OCI-LY3 (cell line): ENCODE measurements at regions not wholly inside any gene's neighbourhood (a gene's known extent, or its start where the extent isn't known, plus 50 kb on each side); places are given as distances from the start of the nearest gene placed in this dataset.

Source experiments
- H2AFZ ChIP-seq: fragments of 200-600, 300-600 bp; shearing (Covaris generic); 2 replicates; pipeline ENCODE4 v1.6.0; 2014; ENCODE audit warnings: antibody characterized with exemption, low read depth, low read length
- H3K27ac ChIP-seq: fragments of 200-600, 300-600 bp; sonication (generic); 2 replicates; pipeline ENCODE4 v1.5.1; 2014; ENCODE audit warnings: mild to moderate bottlenecking, low read length, moderate library complexity, mixed read lengths
- H3K27me3 ChIP-seq: fragments of 200-600, 300-600 bp; sonication (generic); 2 replicates; pipeline ENCODE4 v1.6.1; 2014; ENCODE audit warnings: low read depth, low read length, mixed read lengths
- H3K36me3 ChIP-seq: fragments of 200-600, 300-600 bp; sonication (generic); replicated peaks from 2 replicates; pipeline ENCODE3; 2014; ENCODE audit warnings: low read depth, low read length, mixed read lengths
- H3K4me1 ChIP-seq: fragments of 300-600, 200-600 bp; sonication (generic); 2 replicates; pipeline ENCODE4 v1.6.1; 2014; ENCODE audit warnings: low read length, mixed read lengths
- H3K4me2 ChIP-seq: fragments of 200-600, 300-600 bp; sonication (generic); 2 replicates; pipeline ENCODE4 v1.6.1; 2014; ENCODE audit warnings: low read length, mixed read lengths
- H3K4me3 ChIP-seq: fragments of 300-600, 200-600 bp; sonication (generic); 2 replicates; pipeline ENCODE4 v1.5.1; 2014; ENCODE audit warnings: antibody characterized with exemption, mild to moderate bottlenecking, low read length, moderate library complexity
- H3K79me2 ChIP-seq: fragments of 300-600, 200-600 bp; shearing (Covaris generic); 2 replicates; pipeline ENCODE4 v1.6.1; 2014; ENCODE audit warnings: mild to moderate bottlenecking, low read length, mixed read lengths
- H3K9ac ChIP-seq: fragments of 300-600, 200-600 bp; shearing (Covaris generic); 2 replicates; pipeline ENCODE4 v1.6.0; 2014; ENCODE audit warnings: mild to moderate bottlenecking, low read length, moderate library complexity
- H3K9me3 ChIP-seq: fragments of 200-600, 300-600 bp; shearing (Covaris generic); 2 replicates; pipeline ENCODE4 v1.6.1; 2014; ENCODE audit warnings: low read length, mixed read lengths; ENCODE audit not compliant: insufficient read depth
- H4K20me1 ChIP-seq: fragments of 200-600, 300-600 bp; sonication (generic); 2 replicates; pipeline ENCODE4 v1.6.1; 2016; ENCODE audit warnings: low read length, mixed read lengths; ENCODE audit not compliant: insufficient read depth
- CTCF ChIP-seq: fragments of 200-600, 300-600 bp; sonication (generic); IDR thresholded peaks from 2 replicates; pipeline ENCODE4 v1.5.1; 2014; ENCODE audit warnings: antibody characterized with exemption, low read length, low read depth
- EZH2phosphoT487 ChIP-seq: fragments of 200-600 bp; shearing (Covaris generic); IDR thresholded peaks from 2 replicates; pipeline ENCODE4 v1.6.1; 2018; ENCODE audit warnings: antibody characterized with exemption, mixed run types, low read depth

GRCh38 chr5:74419468-74419867 lies 221.1 kb downstream of the ENC1 start:
- Histone ChIP-seq H3K9ac (no peak overlapping the region), H3K4me2 (no peak overlapping the region), H3K4me3 (no peak overlapping the region), H2AFZ (no peak overlapping the region), H3K4me1 (no peaks in the 10 kb centered on the region), H3K36me3 (no peaks in the 10 kb centered on the region), H3K9me3 (no peaks in the 10 kb centered on the region), H3K79me2 (no peaks in the 10 kb centered on the region), H3K27ac (no peak overlapping the region), H3K27me3 (no peaks in the 10 kb centered on the region), H4K20me1 (no peaks in the 10 kb centered on the region)
- TF ChIP-seq CTCF = no peak

DNA sequence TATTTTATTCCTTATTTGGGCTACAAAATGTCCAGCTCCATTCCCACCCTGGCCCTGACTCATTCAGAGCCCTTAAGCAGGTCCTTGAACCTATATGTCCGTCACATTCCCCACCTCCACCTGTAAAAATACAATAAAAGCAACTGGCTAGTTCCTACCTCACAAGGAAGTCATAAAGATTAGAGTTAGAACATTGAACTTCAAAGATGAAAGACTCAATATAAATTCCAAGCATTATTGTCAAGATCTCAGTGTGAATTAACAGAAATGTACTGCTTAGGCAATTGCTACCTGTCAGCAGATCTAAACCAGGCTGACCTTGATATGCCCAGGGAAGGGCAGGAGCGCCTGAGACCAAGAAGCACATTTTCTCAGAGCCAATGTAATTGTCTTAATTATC lies 221.8 kb downstream of the ENC1 start:
- Histone ChIP-seq H3K4me2 (no peak overlapping the region), H3K4me3 (no peak overlapping the region), H3K27ac (no peak overlapping the region), H3K79me2 (no peaks in the 10 kb centered on the region), H3K9me3 (no peaks in the 10 kb centered on the region), H3K27me3 (no peaks in the 10 kb centered on the region), H4K20me1 (no peaks in the 10 kb centered on the region), H3K4me1 (no peaks in the 10 kb centered on the region), H2AFZ (no peak overlapping the region), H3K36me3 (no peaks in the 10 kb centered on the region), H3K9ac (no peak overlapping the region)
- TF ChIP-seq EZH2phosphoT487 (no peak), CTCF (no peak)

GRCh38 chr5:74418261-74418660 lies 222.3 kb downstream of the ENC1 start:
- TF ChIP-seq CTCF (no peak), EZH2phosphoT487 (no peak)
- H4K20me1 ChIP-seq = no peaks in the 10 kb centered on the region
- no peak overlapping the region for H3K27ac ChIP-seq

GRCh38 chr5:74415695-74416102 lies 224.8 kb downstream of the ENC1 start:
- no peaks in the 10 kb centered on the region for H3K27me3 ChIP-seq
- H4K20me1 ChIP-seq = no peaks in the 10 kb centered on the region
- no peaks in the 10 kb centered on the region for H3K4me1 ChIP-seq
- no peaks in the 10 kb centered on the region for H3K9me3 ChIP-seq
- no peak overlapping the region for H3K27ac ChIP-seq
- no peak overlapping the region for H3K4me3 ChIP-seq
- no peak overlapping the region for H2AFZ ChIP-seq
- no peaks in the 10 kb centered on the region for H3K36me3 ChIP-seq
- no peak overlapping the region for H3K4me2 ChIP-seq
- TF ChIP-seq EZH2phosphoT487 (no peak), CTCF (no peak)
- H3K9ac ChIP-seq = no peak overlapping the region
- no peaks in the 10 kb centered on the region for H3K79me2 ChIP-seq

More at GRCh38 chr5:74418261-74418660, 222.3 kb downstream of the ENC1 start:
- no peaks in the 10 kb centered on the region for H3K79me2 ChIP-seq
- no peaks in the 10 kb centered on the region for H3K4me1 ChIP-seq
- no peaks in the 10 kb centered on the region for H3K27me3 ChIP-seq
- no peak overlapping the region for H3K4me3 ChIP-seq
- H2AFZ ChIP-seq = no peak overlapping the region
- H3K4me2 ChIP-seq = no peak overlapping the region
- no peaks in the 10 kb centered on the region for H3K9me3 ChIP-seq
- no peaks in the 10 kb centered on the region for H3K36me3 ChIP-seq
- no peak overlapping the region for H3K9ac ChIP-seq
